ENCODE measurements at regions not wholly inside any gene's neighbourhood (a gene's known extent, or its start where the extent isn't known, plus 50 kb on each side); places are given as distances from the start of the nearest gene placed in this dataset.

DNA sequence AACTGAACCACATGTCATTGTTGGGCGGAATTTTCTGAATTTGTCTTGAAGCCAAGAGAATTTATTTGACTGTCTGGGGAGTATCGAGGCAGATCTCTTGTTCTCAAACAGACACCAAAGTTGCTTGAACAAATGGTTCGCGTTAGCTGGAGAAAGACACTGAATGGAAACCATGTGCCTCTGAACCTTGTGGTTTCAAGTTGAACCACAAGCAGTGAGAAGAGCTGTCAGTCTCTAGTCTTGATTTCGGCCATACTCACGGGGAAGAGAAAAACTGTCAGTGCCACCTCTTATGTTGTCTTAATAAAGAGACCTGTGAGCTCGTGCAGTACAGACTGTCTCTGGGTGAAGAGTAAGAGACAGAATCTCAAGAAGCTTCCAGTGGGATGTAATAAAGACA is 886.5 kb upstream of the SOX9 start:
- TF ChIP-seq CTCF (IDR thresholded peaks at IDR 0.05) (no peak), POLR2A (IDR thresholded peaks at IDR 0.05; ENCODE audit: low read depth) (no peak), POLR2AphosphoS5 (IDR thresholded peaks at IDR 0.05) (no peak), EP300 (IDR thresholded peaks at IDR 0.05) (no peak)
